ENCODE measurements at regions not wholly inside any gene's neighbourhood (a gene's known extent, or its start where the extent isn't known, plus 50 kb on each side); places are given as distances from the start of the nearest gene placed in this dataset.

GRCh38 chr2:2838548-2838845 is 507.4 kb upstream of the MYT1L start:
- H3K9me3 ChIP-seq, result no peaks in the 10 kb centered on the region
- no peaks in the 10 kb centered on the region for H3K36me3 ChIP-seq
- TF ChIP-seq CTCF (IDR thresholded peaks at IDR 0.05) (no peak), POLR2A (IDR thresholded peaks at IDR 0.05) (no peak)
- H3K27me3 ChIP-seq, result no peaks in the 10 kb centered on the region
- no peak overlapping the region for H3K4me3 ChIP-seq
- no peak overlapping the region for H3K27ac ChIP-seq
- no peak for DNase-seq
- no peaks in the 10 kb centered on the region for H3K4me1 ChIP-seq
- intact Hi-C loops (cut with DNase I; ENCODE audit: low total_unique reads), result no loop called here

GRCh38 chr2:2837746-2838547 is 506.9 kb upstream of the MYT1L start:
- peak in 1 of 2 donors; percentile 5 for DNase-seq
- H3K4me3 ChIP-seq, result no peak overlapping the region
- no peaks in the 10 kb centered on the region for H3K27me3 ChIP-seq
- H3K27ac ChIP-seq, result no peak overlapping the region
- intact Hi-C loops (cut with DNase I; ENCODE audit: low total_unique reads), result no loop called here
- no peak for TF ChIP-seq CTCF (IDR thresholded peaks at IDR 0.05)
- TF ChIP-seq POLR2A (IDR thresholded peaks at IDR 0.05), result no peak
- no peaks in the 10 kb centered on the region for H3K4me1 ChIP-seq
- H3K36me3 ChIP-seq, result no peaks in the 10 kb centered on the region
- H3K9me3 ChIP-seq, result no peaks in the 10 kb centered on the region

- Histone ChIP-seq H3K27ac (no peak overlapping the region), H3K36me3 (no peaks in the 10 kb centered on the region), H3K4me3 (no peak overlapping the region), H3K4me1 (no peaks in the 10 kb centered on the region), H3K9me3 (no peaks in the 10 kb centered on the region), H3K27me3 (no peaks in the 10 kb centered on the region)
- TF ChIP-seq POLR2A (IDR thresholded peaks at IDR 0.05), result no peak
- no peak for TF ChIP-seq CTCF (IDR thresholded peaks at IDR 0.05)
- no peak for DNase-seq
- intact Hi-C loops (cut with DNase I; ENCODE audit: low total_unique reads), result no loop called here
Measured at GRCh38 chr2:2836343-2837070, 505.4 kb upstream of the MYT1L start.

- no peak for TF ChIP-seq CTCF (IDR thresholded peaks at IDR 0.05)
- TF ChIP-seq POLR2A (IDR thresholded peaks at IDR 0.05), result no peak
- no peaks in the 10 kb centered on the region for H3K27me3 ChIP-seq
- intact Hi-C loops (cut with DNase I; ENCODE audit: low total_unique reads), result no loop called here
Measured at GRCh38 chr2:2834516-2835254, 503.6 kb upstream of the MYT1L start.

DNA sequence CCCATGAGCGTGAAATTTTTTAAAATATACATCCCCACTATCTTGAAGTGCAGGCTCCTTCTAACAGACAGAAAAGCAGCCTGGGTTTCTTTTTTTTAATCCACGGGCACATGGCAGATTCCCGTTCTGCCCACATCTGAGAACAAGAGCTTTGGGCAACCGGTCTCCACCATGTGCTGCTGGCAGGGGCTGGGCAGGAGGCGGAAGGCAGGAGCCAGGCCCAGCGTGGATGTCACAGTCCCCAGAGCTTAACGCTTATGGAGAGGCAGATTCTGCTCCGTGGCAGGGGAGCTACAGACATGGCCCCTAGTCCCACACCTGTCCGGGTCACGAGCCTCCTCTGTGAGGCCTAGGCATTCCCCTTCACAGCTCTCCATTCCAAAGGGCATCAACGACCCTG is 503.0 kb upstream of the MYT1L start:
- Histone ChIP-seq H3K27ac (no peak overlapping the region), H3K9me3 (no peaks in the 10 kb centered on the region), H3K4me3 (no peak overlapping the region), H3K27me3 (no peaks in the 10 kb centered on the region), H3K4me1 (no peaks in the 10 kb centered on the region), H3K36me3 (no peaks in the 10 kb centered on the region)
- TF ChIP-seq CTCF (IDR thresholded peaks at IDR 0.05) (no peak), POLR2A (IDR thresholded peaks at IDR 0.05) (no peak)
- DNase-seq, result no peak
- intact Hi-C loops (cut with DNase I; ENCODE audit: low total_unique reads), result no loop called here

More at GRCh38 chr2:2834516-2835254, 503.6 kb upstream of the MYT1L start:
- no peak overlapping the region for H3K4me3 ChIP-seq
- H3K9me3 ChIP-seq, result no peaks in the 10 kb centered on the region
- no peak overlapping the region for H3K27ac ChIP-seq
- DNase-seq, result no peak
- no peaks in the 10 kb centered on the region for H3K36me3 ChIP-seq
- H3K4me1 ChIP-seq, result no peaks in the 10 kb centered on the region

Data from uterus (tissue), 3 donors.